Coronary artery (tissue), 2 donors: ENCODE measurements at regions not wholly inside any gene's neighbourhood (a gene's known extent, or its start where the extent isn't known, plus 50 kb on each side); places are given as distances from the start of the nearest gene placed in this dataset.
"Not testable (repeated sequence)": the region's sequence is repeated elsewhere in the genome, so short reads cannot be mapped to it uniquely, and the experiment has no call there.

Experiments
- DNase-seq: peaks from one replicate; pipeline ENCODE4 v3.0.0-alpha.2; 2017; ENCODE audit warnings: low spot score
- H3K27ac ChIP-seq, 2 donors: fragments of 200-600 bp; sonication (generic); one replicate each; pipeline ENCODE4 v1.5.1; 2016 to 2019
- H3K4me3 ChIP-seq: fragments of 200-600 bp; sonication (generic); 2 replicates; pipeline ENCODE4 v1.5.1; 2016; ENCODE audit warnings: mild to moderate bottlenecking, moderate library complexity
- CTCF ChIP-seq: fragments of 200-600 bp; sonication (generic); IDR thresholded peaks from one replicate; pipeline ENCODE4 v1.5.1; 2019; ENCODE audit warnings: antibody characterized with exemption

- TF ChIP-seq CTCF: no peak
- no peak overlapping the region for H3K4me3 ChIP-seq
- no peak for DNase-seq
- H3K27ac ChIP-seq: no peak overlapping the region
These were observed 483.6 kb downstream of the MN1 start for GRCh38 chr22:27317971-27318428.

GRCh38 chr22:27318516-27318915 lies 483.0 kb downstream of the MN1 start:
- no peak overlapping the region for H3K4me3 ChIP-seq
- no peak for TF ChIP-seq CTCF

GRCh38 chr22:27323661-27324060 lies 477.9 kb downstream of the MN1 start:
- DNase-seq: peak; percentile 41
- no peak overlapping the region for H3K4me3 ChIP-seq
- no peak for TF ChIP-seq CTCF
- H3K27ac ChIP-seq: no peak overlapping the region

More at GRCh38 chr22:27318516-27318915, 483.0 kb downstream of the MN1 start:
- no peak overlapping the region for H3K27ac ChIP-seq
- no peak for DNase-seq

GRCh38 chr22:27324908-27325307 lies 476.6 kb downstream of the MN1 start:
- H3K4me3 ChIP-seq, H3K27ac ChIP-seq, DNase-seq: not testable (repeated sequence)

DNA sequence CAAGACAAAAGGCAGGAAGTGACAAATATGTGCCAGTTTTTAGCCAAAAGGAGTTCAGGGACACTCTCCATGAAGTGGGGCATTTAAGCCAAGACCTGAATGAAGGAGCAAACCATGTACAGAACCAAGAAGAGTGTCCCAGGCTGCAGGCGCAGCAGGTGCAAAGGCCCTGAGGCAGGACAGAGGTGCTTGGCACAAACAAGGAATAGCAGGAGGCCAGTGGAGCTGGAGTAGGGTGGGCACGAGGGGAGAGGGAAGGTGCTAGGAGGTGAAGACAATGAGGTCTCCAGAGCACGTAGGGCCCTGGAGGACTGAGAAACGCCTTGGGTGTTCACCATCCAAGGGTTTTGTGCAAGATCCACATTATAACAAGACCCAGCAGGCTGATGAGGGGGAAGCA lies 474.1 kb downstream of the MN1 start:
- DNase-seq: no peak
- no peak for TF ChIP-seq CTCF
- H3K4me3 ChIP-seq: no peak overlapping the region
- no peak overlapping the region for H3K27ac ChIP-seq

DNA sequence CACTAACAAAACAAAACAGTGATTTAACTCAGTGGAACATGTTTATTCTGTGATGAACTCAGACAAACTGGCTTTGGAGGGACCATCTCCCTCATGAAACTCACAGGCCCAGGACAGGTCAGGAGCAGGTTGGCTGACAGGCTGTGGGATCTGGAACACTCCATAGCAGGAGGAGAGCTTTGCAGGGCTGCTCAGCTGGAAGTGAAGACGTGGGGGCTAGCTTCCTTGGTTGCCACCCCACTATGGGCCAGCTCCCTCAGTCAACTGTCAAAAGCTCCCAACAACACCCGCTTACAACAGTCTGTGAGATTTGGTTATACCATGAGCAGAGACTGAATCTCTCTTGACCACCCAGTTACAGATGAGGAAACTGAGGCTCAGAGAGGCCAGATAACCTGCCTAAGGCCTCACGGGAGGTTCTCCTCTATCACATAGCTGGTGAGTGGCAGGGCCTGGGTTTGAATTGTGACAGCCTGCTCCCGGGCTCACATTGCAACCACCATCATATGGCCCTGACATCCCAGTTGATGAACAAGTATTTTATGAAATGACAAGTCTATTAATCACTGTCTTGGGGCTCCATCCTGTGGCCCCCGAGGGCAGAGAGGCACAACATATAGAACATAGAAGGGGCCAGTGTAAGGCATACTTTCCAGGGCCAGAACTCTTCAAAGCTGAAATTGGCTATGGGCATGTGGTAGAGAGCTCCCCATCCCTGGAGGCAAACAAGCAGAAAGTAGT lies 473.4 kb downstream of the MN1 start:
- H3K27ac ChIP-seq: no peak overlapping the region
- peak; percentile 46 for DNase-seq
- H3K4me3 ChIP-seq: no peak overlapping the region
- no peak for TF ChIP-seq CTCF

- no peak for TF ChIP-seq CTCF
- Histone ChIP-seq H3K4me3 (no peak overlapping the region), H3K27ac (no peak overlapping the region)
- peak; percentile 12 for DNase-seq
These were observed 472.3 kb downstream of the MN1 start for GRCh38 chr22:27329131-27329850.
